Astrocyte of the spinal cord (primary cell): ENCODE measurements at regions not wholly inside any gene's neighbourhood (a gene's known extent, or its start where the extent isn't known, plus 50 kb on each side); places are given as distances from the start of the nearest gene placed in this dataset.
"Not testable (repeated sequence)": the region's sequence is repeated elsewhere in the genome, so short reads cannot be mapped to it uniquely, and the experiment has no call there.

Source experiments
- DNase-seq: peaks from one replicate; pipeline ENCODE4 v3.0.0; 2011; ENCODE audit warnings: low read depth, low spot score
- H3K4me3 ChIP-seq: 2 replicates; pipeline ENCODE4 v1.5.1; 2011; ENCODE audit warnings: low read depth, mild to moderate bottlenecking, low read length, moderate library complexity
- CTCF ChIP-seq: IDR thresholded peaks from 2 replicates; pipeline ENCODE4 v1.5.1; 2012; ENCODE audit warnings: low read depth, mild to moderate bottlenecking, low read length, inconsistent platforms
- in situ Hi-C: cut with HindIII; loops from 2 replicates; pipeline ENCODE4 v1.10.0; 2017; ENCODE audit warnings: low sequenced_read_pairs

GRCh38 chr9:129434187-129434586 is 186.7 kb downstream of the C9orf50 start:
- H3K4me3 ChIP-seq = no peak overlapping the region
- TF ChIP-seq CTCF = no peak
- in situ Hi-C loops = no loop called here
- DNase-seq = no peak

GRCh38 chr9:129432297-129433154 is 188.4 kb downstream of the C9orf50 start:
- DNase-seq = no peak
- H3K4me3 ChIP-seq = no peak overlapping the region
- no peak for TF ChIP-seq CTCF
- in situ Hi-C loops = no loop called here

GRCh38 chr9:129430940-129431643 is 189.8 kb downstream of the C9orf50 start:
- TF ChIP-seq CTCF = no peak
- H3K4me3 ChIP-seq = no peak overlapping the region
- in situ Hi-C loops = no loop called here
- no peak for DNase-seq

- no peak for TF ChIP-seq CTCF
- no peak overlapping the region for H3K4me3 ChIP-seq
- in situ Hi-C loops = no loop called here
- no peak for DNase-seq
Observed at GRCh38 chr9:129428864-129429577, 191.9 kb downstream of the C9orf50 start.

- in situ Hi-C loops = no loop called here
- no peak for TF ChIP-seq CTCF
- DNase-seq = no peak
- H3K4me3 ChIP-seq = no peak overlapping the region
Observed at GRCh38 chr9:129427149-129427548, 193.8 kb downstream of the C9orf50 start.

GRCh38 chr9:129423755-129424154 is 197.1 kb downstream of the C9orf50 start:
- in situ Hi-C loops, DNase-seq, H3K4me3 ChIP-seq: not testable (repeated sequence)

GRCh38 chr9:129423216-129423615 is 197.7 kb downstream of the C9orf50 start:
- in situ Hi-C loops = no loop called here

More at GRCh38 chr9:129423216-129423615, 197.7 kb downstream of the C9orf50 start:
- DNase-seq = no peak
- no peak overlapping the region for H3K4me3 ChIP-seq
- no peak for TF ChIP-seq CTCF
